ENCODE measurements at regions not wholly inside any gene's neighbourhood (a gene's known extent, or its start where the extent isn't known, plus 50 kb on each side); places are given as distances from the start of the nearest gene placed in this dataset.

DNA sequence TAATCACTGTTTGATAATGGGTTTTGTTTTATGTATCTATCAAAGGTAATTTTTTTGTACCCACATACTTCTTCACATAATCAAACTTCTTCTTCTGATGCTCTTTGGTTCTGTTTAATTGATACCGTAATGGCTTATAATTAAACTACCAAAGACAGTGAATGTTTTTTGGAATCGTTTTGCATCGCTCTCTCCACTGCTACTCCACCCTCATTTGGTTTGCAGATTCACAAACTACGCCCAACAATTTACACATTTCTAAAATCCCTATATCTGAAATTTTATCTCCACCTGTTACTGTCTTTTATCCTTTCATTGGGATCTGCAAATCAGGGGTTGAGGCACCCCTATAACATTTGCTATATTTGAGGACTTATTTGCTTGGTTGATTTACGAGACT, 319.6 kb downstream of the RWDD3 start:
- Histone ChIP-seq H3K27me3 (ENCODE audit: control insufficient read depth in 2 of 2, insufficient read depth in 2 of 2, low read length in 2 of 2) (no peaks in the 10 kb centered on the region), H2AFZ (ENCODE audit: low read depth, low read length) (no peak overlapping the region), H3K9me1 (replicated peaks; ENCODE audit: control insufficient read depth, extremely low read depth, insufficient read depth, low read length) (no peaks in the 10 kb centered on the region), H3K4me1 (ENCODE audit: control insufficient read depth, extremely low read depth, insufficient read depth, low read length) (no peaks in the 10 kb centered on the region), H3K4me2 (ENCODE audit: insufficient read depth, low read length) (no peak overlapping the region), H3K27ac (ENCODE audit: insufficient read depth, low read depth, low read length) (no peak overlapping the region), H3K4me3 (replicated peaks in 1 of 3; ENCODE audit: insufficient read depth in 1 of 3, low read depth in 1 of 3, low read length in 3 of 3) (no peak overlapping the region), H3K9ac (replicated peaks; ENCODE audit: extremely low read depth, insufficient read depth, low read length) (no peak overlapping the region), H3K9me3 (replicated peaks; ENCODE audit: control insufficient read depth, insufficient read depth, low read length) (no peaks in the 10 kb centered on the region), H3K36me3 (ENCODE audit: control insufficient read depth in 2 of 2, extremely low read depth in 1 of 2, insufficient read depth in 2 of 2, low read length in 2 of 2) (no peaks in the 10 kb centered on the region), H4K20me1 (replicated peaks; ENCODE audit: control insufficient read depth, extremely low read depth, insufficient read depth, low read length) (no peaks in the 10 kb centered on the region), H3K79me2 (ENCODE audit: control insufficient read depth, insufficient read depth, low read length) (no peaks in the 10 kb centered on the region)
- dilution Hi-C loops (cut with MboI; ENCODE audit: extremely low pct_ligation_motif_present, low sequenced_read_pairs) (no loop called here), intact Hi-C loops (cut with micrococcal nuclease) (no loop called here)
- ChIA-PET CTCF (no interaction called here), POLR2A (no interaction called here)
- no peak for DNase-seq (ENCODE audit: low read depth, low spot score)
- no peak for FAIRE-seq
- TF ChIP-seq, protein P1, sequence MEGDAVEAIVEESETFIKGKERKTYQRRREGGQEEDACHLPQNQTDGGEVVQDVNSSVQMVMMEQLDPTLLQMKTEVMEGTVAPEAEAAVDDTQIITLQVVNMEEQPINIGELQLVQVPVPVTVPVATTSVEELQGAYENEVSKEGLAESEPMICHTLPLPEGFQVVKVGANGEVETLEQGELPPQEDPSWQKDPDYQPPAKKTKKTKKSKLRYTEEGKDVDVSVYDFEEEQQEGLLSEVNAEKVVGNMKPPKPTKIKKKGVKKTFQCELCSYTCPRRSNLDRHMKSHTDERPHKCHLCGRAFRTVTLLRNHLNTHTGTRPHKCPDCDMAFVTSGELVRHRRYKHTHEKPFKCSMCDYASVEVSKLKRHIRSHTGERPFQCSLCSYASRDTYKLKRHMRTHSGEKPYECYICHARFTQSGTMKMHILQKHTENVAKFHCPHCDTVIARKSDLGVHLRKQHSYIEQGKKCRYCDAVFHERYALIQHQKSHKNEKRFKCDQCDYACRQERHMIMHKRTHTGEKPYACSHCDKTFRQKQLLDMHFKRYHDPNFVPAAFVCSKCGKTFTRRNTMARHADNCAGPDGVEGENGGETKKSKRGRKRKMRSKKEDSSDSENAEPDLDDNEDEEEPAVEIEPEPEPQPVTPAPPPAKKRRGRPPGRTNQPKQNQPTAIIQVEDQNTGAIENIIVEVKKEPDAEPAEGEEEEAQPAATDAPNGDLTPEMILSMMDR (IDR thresholded peaks at IDR 0.05; ENCODE audit: extremely low read depth in 1 of 2, insufficient read depth in 1 of 2, low read depth in 1 of 2, low read length in 2 of 2): no peak
- TF ChIP-seq JUN (IDR thresholded peaks at IDR 0.05; ENCODE audit: borderline replicate concordance, insufficient read depth, insufficient read length, low read depth): no peak
- TF ChIP-seq, protein P2, sequence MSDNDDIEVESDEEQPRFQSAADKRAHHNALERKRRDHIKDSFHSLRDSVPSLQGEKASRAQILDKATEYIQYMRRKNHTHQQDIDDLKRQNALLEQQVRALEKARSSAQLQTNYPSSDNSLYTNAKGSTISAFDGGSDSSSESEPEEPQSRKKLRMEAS (IDR thresholded peaks at IDR 0.05; ENCODE audit: insufficient read depth, insufficient read length): no peak
- TF ChIP-seq POLR2A (IDR thresholded peaks at IDR 0.05; ENCODE audit: low read depth, low read length): no peak
- TF ChIP-seq EZH2 (IDR thresholded peaks at IDR 0.05; ENCODE audit: borderline replicate concordance, low read depth, low read length, severe bottlenecking): no peak
- no peak for TF ChIP-seq POLR2AphosphoS5 (IDR thresholded peaks at IDR 0.05; ENCODE audit: insufficient read depth, low read depth, low read length)
- TF ChIP-seq GATA2 (IDR thresholded peaks at IDR 0.05; ENCODE audit: insufficient read depth, insufficient read length, low read depth, low read length): no peak
- TF ChIP-seq FOS (IDR thresholded peaks at IDR 0.05; ENCODE audit: borderline replicate concordance, insufficient read depth, low read length): no peak
- TF ChIP-seq MYC (IDR thresholded peaks at IDR 0.05; ENCODE audit: low read depth, low read length): no peak
- no TSS peak for BruUV-seq (replicated peaks)

Measured in endothelial cell of umbilical vein (primary cell).